RWPE1 (cell line): ENCODE measurements at regions not wholly inside any gene's neighbourhood (a gene's known extent, or its start where the extent isn't known, plus 50 kb on each side); places are given as distances from the start of the nearest gene placed in this dataset.

ENCODE experiments used
- CTCF ChIA-PET: fragments of 350-600 bp; sonication (Branson Sonifier 250); formaldehyde crosslinking; extraction: SDS; loops from one replicate; lab custom pipeline; 2021; lab: Yijun Ruan, JAX
- POLR2A ChIA-PET: fragments of 400-600 bp; formaldehyde crosslinking; extraction: SDS; loops from one replicate; lab custom pipeline; 2020; ENCODE audit warnings: antibody characterized with exemption; ENCODE audit not compliant: low non-redundant PET; lab: Yijun Ruan, JAX
- DNase-seq: peaks from one replicate; pipeline ENCODE4 v3.0.0; 2012; ENCODE audit warnings: low spot score
- H3K27ac ChIP-seq: fragments of 450-650 bp; 2 replicates; pipeline ENCODE4 v1.5.1; 2017
- CTCF ChIP-seq: fragments of 450-650 bp; conservative IDR thresholded peaks from 2 replicates; pipeline ENCODE4 v1.5.1; 2017; ENCODE audit warnings: low read depth, mild to moderate bottlenecking

DNA sequence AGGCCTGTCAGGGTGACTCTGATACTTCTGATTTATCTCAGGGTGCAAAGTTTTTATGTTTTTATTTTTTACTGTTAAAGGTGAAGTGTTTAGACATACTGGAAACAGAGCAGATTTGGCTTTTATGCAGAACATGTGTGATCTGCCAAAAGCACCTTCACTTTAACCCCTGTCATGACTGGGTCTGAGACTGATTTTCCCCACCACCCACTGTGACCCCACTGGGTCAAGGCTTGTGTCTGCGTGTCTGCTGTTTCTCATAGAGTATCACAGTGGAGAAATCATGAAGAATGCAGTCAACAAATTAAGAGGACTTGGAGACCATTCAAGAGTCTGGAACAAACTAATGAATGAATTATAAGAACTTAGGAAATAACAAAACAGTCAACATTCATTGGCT lies 131.2 kb downstream of the SPTSSA start:
- no peak for TF ChIP-seq CTCF
- DNase-seq: no peak
- POLR2A ChIA-PET: no interaction called here
- H3K27ac ChIP-seq: no peak overlapping the region
- CTCF ChIA-PET: interaction anchor here (0.6 to 1.9 kb wide), 3 partner anchors 8 to 13 kb away, joined by 3 to 7 read pairs (median 4); no protein-coding TSS in a partner anchor

- POLR2A ChIA-PET: no interaction called here
Measured at GRCh38 chr14:34329301-34329700, 132.7 kb downstream of the SPTSSA start.

GRCh38 chr14:34328178-34328577 lies 133.9 kb downstream of the SPTSSA start:
- CTCF ChIA-PET: interaction anchor here (0.5 to 0.6 kb wide), 2 partner anchors 170 to 188 kb away, joined by 3 to 5 read pairs; no protein-coding TSS in a partner anchor
- POLR2A ChIA-PET: no interaction called here
- H3K27ac ChIP-seq: no peak overlapping the region
- no peak for DNase-seq
- TF ChIP-seq CTCF: no peak

More at GRCh38 chr14:34329301-34329700, 132.7 kb downstream of the SPTSSA start:
- CTCF ChIA-PET: interaction anchor here (0.6 to 0.7 kb wide), 4 partner anchors 12 to 480 kb away, joined by 3 to 5 read pairs (median 4); no protein-coding TSS in a partner anchor
- no peak for DNase-seq
- H3K27ac ChIP-seq: no peak overlapping the region
- no peak for TF ChIP-seq CTCF

- TF ChIP-seq CTCF: no peak
- ChIA-PET CTCF (interaction anchor here (0.6 to 0.7 kb wide), 2 partner anchors 105 to 489 kb away, joined by 4 to 10 read pairs; no protein-coding TSS in a partner anchor), POLR2A (no interaction called here)
- no peak for DNase-seq
- H3K27ac ChIP-seq: no peak overlapping the region
Measured at GRCh38 chr14:34325493-34325892, 136.5 kb downstream of the SPTSSA start.

DNA sequence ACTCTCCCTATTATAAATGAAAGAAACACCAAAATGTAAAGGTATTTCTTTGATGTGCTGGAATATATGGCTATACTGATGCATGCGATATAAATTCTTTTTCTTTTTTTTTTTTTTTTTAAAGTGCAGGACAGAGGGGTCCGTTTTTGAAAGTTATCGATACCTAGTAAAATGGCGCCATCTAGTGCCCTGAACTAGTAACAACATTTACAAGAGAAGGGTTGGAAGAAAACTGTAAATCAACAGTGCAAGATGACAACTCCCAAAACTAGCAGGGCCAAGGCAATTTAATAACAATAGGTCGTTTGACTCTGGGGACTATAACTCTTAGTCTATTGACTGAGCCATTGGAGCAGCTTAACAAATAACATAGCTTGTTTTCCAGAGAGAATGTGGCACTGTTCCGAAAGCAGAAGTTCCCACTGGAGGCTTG lies 137.7 kb downstream of the SPTSSA start:
- TF ChIP-seq CTCF: peak; percentile 70
- no peak overlapping the region for H3K27ac ChIP-seq
- POLR2A ChIA-PET: no interaction called here
- CTCF ChIA-PET: interaction anchor here (0.7 kb wide), 1 partner anchor 1338 kb away, joined by 4 read pairs; no protein-coding TSS in a partner anchor
- peak; percentile 50 for DNase-seq

- ChIA-PET CTCF (interaction anchor here (0.5 to 1.2 kb wide), 21 partner anchors 9 to 1892 kb away, joined by 3 to 6 read pairs (median 3); no protein-coding TSS in a partner anchor), POLR2A (no interaction called here)
- H3K27ac ChIP-seq: no peak overlapping the region
- peak; percentile 81 for TF ChIP-seq CTCF
- peak; percentile 59 for DNase-seq
Measured at GRCh38 chr14:34322940-34323418, 139.1 kb downstream of the SPTSSA start.
